SHP77 treated with DMSO at 0.1 percent for 48 hours (cell line): ENCODE measurements at regions not wholly inside any gene's neighbourhood (a gene's known extent, or its start where the extent isn't known, plus 50 kb on each side); places are given as distances from the start of the nearest gene placed in this dataset.

Experiments used
- DNase-seq: peaks from one replicate; lab custom pipeline; 2025; lab: John Stamatoyannopoulos, UW

- no peak for DNase-seq
Observed at GRCh38 chr2:6354546-6354945, 511.2 kb downstream of the CMPK2 start.

- DNase-seq, result no peak
Observed at GRCh38 chr2:6355886-6356761, 509.6 kb downstream of the CMPK2 start.

GRCh38 chr2:6358546-6358945 is 507.2 kb downstream of the CMPK2 start:
- no peak for DNase-seq

GRCh38 chr2:6358985-6359384 is 506.7 kb downstream of the CMPK2 start:
- DNase-seq, result no peak

GRCh38 chr2:6359964-6360363 is 505.7 kb downstream of the CMPK2 start:
- DNase-seq, result no peak

GRCh38 chr2:6362671-6363450 is 502.8 kb downstream of the CMPK2 start:
- no peak for DNase-seq

- DNase-seq, result no peak
Observed at GRCh38 chr2:6368281-6368680, 497.4 kb downstream of the CMPK2 start.

GRCh38 chr2:6369266-6369665 is 496.4 kb downstream of the CMPK2 start:
- no peak for DNase-seq

GRCh38 chr2:6370753-6371551 is 494.8 kb downstream of the CMPK2 start:
- no peak for DNase-seq

- no peak for DNase-seq
Observed at GRCh38 chr2:6372317-6372901, 493.3 kb downstream of the CMPK2 start.

- no peak for DNase-seq
Observed at GRCh38 chr2:6381326-6381725, 484.4 kb downstream of the CMPK2 start.

- DNase-seq, result no peak
Observed at GRCh38 chr2:6384341-6384740, 481.4 kb downstream of the CMPK2 start.

GRCh38 chr2:6392354-6392753 is 473.4 kb downstream of the CMPK2 start:
- no peak for DNase-seq

GRCh38 chr2:6392966-6393365 is 472.7 kb downstream of the CMPK2 start:
- DNase-seq, result no peak

GRCh38 chr2:6393819-6394218 is 471.9 kb downstream of the CMPK2 start:
- DNase-seq, result no peak

- no peak for DNase-seq
Observed at GRCh38 chr2:6394276-6394675, 471.4 kb downstream of the CMPK2 start.

GRCh38 chr2:6398421-6398820 is 467.3 kb downstream of the CMPK2 start:
- no peak for DNase-seq

- DNase-seq, result no peak
Observed at GRCh38 chr2:6401301-6401700, 464.4 kb downstream of the CMPK2 start.

- DNase-seq, result no peak
Observed at GRCh38 chr2:6408057-6408456, 457.6 kb downstream of the CMPK2 start.

- DNase-seq, result no peak
Observed at GRCh38 chr2:6410313-6410712, 455.4 kb downstream of the CMPK2 start.

GRCh38 chr2:6412533-6413091 is 453.1 kb downstream of the CMPK2 start:
- no peak for DNase-seq

GRCh38 chr2:6417050-6417449 is 448.7 kb downstream of the CMPK2 start:
- DNase-seq, result no peak
